Right renal pelvis (tissue), 4 donors: ENCODE measurements at regions not wholly inside any gene's neighbourhood (a gene's known extent, or its start where the extent isn't known, plus 50 kb on each side); places are given as distances from the start of the nearest gene placed in this dataset.
A peak's percentile ranks its signal among the peaks of the same experiment; 100 is the strongest.
"Not testable (repeated sequence)": the region's sequence is repeated elsewhere in the genome, so short reads cannot be mapped to it uniquely, and the experiment has no call there.

Experiments
- DNase-seq, 4 donors: peaks; one replicate each; pipeline ENCODE4 v3.0.0-alpha.2; 2013; ENCODE audit warnings: low read depth in 4 of 4, low spot score in 3 of 4, missing footprints in 1 of 4

DNA sequence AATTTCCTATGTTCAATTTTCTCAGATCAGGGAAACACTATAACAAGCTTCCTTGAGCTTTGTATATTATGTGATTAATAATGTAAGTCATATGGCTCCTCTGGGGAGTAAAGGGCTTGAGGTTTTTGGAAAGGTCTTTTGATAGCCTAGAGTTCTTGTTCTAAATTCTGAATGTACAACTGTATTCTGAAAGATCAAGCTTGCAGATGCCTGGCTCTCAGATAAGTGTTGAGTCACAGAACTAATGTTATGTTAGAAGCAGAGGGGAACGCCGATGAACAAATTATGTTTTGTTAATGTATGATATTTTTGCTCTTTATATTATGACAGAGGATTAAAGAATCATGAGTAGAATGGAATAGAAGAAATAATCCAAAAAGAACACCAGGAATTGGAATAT is 170.1 kb downstream of the RPRM start:
- no peak for DNase-seq

DNA sequence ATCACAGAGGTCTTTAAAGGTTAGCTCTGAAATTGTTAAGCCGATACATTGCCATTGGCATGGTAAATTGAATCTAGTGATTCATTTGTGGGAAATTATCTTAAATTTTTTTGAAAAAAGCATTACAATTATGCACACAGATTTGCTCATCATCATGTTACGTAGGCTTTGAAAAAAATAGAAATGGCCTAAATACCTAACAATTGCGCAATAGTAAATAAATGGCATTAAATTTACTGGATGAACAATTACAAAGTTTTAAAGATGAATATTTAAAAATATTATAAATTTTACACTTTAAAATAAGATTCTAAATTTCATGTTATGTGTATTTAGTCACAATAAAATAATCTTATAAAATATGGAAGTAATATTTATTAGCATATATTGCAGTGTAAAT is 171.3 kb downstream of the RPRM start:
- DNase-seq, result no peak

DNA sequence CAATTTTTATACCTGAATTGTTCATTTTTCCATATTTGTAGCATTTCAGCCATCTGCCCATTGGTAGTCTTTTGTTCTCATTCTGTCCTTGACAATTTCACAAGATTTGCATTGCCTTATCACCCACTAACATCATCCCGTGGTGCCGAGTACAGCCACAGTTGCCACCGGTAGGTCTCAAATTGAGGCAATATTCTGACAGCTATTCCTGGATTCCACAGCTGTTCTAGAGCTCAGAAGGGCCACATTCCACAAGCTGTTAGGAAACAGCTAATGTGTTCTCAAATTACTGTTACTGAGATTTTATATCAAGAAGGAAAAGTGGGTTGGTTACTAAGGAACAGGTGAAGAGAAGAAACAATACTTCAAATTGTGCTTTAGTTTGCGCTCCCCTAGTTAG is 178.8 kb downstream of the RPRM start:
- no peak for DNase-seq

DNA sequence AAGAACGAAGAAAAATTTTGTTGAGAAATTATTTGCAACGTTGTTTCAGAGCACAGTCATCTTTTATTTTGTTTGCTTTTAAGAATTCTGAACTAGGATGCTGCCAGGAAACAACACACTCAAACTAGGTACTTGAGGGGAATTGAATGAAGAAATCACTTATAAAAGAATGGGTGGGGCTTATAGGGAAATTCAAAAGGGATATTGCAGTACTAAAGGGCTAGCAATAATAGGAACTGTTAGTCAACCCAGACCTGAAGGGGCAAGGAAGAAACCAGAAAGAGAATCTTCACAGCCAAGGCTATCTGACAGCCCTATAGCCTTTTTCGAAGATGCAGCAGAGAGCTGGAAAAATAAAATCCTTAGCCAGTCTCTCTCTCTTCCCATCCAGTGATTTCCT is 179.3 kb downstream of the RPRM start:
- DNase-seq, result no peak

DNA sequence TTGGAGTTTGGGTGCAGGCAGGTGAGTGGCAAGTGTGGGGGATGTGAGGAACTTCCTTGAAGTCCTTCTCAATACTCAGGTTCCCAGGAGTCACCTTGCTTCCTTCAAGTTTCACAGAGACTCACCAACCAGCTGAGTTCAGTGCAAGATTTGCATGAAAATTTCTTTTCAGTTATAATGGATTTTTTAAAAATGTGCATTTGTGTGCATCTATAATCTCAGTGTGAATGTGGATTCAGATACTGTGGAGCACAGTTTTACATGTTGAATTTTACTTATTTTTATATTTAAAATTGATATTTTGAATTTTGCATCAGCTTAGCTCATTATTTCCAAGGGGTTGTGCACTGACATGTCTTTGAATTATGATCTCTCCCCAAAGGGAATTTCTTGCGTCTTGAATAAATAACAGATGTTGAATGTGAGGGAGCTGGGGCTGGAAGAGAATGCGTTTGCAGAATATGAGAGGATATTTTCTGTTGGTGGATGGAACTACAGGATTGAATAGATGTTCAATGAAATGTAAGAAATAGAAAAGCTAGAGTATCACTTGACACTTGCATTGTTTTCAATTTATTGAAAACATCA is 184.3 kb downstream of the RPRM start:
- no peak for DNase-seq

DNA sequence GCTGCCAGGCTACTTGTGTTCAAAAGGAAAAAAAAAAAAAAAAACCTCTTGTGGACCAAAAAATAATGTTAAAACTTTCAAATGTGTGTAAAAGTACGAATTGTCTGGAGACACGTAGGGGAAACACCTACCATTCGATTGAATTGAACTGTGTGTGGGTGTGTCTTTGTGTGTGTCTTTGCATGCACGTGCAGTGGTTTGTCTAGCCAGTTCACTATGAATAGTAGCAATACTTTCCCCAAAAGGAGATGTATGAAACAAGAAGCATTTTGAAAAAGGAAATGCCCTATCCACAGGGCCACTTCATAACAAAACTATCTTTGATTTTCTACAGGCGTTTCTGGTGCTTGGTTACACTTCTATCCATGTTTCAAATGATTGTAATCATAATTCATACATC is 186.8 kb downstream of the RPRM start:
- DNase-seq, result no peak

DNA sequence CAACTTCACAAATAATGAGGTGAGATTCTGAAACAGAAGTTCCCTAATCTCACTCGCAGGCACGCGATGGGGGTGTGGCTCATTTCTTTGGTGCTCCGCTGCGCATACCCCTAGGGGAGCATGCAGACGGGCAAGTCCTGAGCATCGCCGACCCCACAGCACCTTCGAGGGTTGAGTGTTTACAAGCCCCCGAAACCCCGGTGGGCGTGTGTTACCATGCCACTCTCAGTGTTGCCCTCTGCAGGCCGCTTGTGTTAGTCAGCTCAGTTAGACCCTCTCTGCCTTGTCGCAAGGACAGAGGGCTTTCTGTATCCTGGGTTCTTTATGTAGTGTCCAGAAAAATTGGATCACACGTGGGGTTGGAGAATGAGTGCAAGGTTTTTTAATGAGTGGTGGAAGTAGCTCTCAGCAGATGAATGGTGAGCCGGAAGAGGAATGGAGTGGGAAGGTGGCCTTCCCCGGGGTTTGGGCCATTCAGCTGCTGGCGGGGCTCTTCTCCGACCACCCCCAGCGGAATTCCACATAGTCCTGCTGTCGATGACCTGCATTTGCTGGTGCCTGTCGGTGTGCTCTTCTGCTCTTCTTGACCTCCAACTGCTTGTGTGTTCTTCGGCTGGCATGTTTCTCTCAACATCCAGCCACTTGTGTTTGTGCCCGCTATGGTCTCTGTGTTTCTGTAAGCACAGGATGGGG is 191.3 kb downstream of the RPRM start:
- DNase-seq, result peak in 1 of 4 donors; percentile 7

DNA sequence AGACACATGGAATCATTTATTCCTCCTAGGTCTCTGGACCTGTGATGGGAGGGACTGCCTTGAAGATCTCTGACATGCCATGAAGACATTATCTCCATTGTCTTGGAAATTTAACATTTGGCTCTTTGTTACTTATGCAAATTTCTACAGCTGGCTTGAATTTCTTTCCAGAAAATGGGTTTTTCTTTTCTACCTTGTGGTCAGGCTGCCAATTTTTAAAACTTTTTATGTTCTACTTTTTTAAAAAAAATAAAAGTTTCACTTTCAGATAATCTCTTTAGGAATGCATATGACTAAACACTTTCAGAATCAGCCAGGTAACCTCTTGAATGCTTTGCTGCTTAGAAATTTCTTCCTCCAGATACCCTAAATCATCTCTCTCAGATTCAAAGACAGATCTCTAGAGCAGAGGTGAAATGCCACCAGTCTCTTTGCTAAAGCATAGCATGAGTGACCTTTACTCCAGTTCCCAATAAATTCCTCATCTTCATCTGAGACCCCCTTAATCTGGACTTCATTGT is 209.6 kb downstream of the RPRM start:
- no peak for DNase-seq

DNA sequence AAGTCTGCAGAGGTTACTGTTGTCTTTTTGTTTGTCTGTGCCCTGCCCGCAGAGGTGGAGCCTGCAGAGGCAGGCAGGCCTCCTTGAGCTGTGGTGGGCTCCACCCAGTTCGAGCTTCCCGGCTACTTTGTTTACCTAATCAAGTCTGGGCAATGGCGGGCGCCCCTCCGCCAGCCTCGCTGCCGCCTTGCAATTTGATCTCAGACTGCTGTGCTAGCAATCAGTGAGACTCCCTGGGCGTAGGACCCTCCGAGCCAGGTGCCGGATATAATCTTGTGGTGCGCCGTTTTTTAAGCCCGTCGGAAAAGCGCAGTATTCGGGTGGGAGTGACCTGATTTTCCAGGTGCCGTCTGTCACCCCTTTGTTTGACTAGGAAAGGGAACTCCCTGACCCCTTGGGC is 221.7 kb downstream of the RPRM start:
- DNase-seq, result not testable (repeated sequence)

DNA sequence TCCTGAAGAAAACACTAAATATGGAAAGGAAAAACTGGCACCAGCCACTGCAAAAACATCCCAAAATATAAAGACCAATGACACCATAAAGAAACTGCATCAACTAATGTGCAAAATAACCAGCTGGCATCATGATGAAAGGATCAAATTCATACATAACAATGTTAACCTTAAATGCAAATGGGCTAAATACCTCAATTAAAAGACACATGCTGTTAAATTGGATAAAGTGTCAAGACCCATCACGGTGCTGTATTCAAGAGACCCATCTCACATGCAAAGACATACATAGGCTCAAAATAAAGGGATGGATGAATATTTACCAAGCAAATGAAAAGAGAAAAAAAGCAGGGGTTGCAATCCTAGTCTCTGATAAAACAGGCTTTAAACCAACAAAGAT is 231.9 kb downstream of the RPRM start:
- DNase-seq, result not testable (repeated sequence)

DNA sequence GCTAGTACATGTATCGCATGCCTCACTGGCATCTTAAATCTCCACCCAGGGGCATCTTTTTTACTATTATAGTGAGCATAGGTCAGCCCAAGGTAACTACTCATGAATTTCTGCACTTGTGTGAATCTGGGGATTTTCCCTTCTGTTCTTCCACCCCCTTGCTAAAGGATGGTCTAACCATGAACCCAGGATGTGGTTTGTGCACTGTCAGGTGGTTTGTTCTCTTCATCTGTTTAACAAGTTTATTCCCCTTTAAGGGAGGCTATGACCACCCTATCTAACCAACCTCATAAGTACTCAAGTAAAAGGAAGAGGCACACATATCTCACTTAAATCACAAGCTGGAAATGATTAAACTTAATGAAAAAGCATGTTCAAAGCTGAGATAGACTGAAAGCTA is 243.0 kb downstream of the RPRM start:
- DNase-seq, result no peak

DNA sequence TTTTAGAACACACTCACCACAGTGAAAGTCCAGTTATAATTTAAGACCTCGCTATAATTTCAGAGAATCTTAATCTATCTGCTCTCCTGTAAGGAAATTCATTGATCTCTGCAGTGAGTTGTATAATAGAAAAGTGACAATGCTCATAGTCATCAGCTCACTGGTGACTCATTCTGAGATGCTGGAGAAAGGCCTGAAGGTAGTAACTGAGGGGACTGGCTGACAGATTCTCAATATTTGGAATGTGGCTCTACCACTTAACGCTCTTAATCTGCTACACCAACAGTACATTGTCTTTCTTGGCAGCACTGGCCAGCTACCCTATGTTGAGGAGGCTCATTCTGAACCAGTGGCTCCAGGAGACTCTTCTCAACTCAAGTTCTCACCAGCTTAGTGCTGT is 246.1 kb downstream of the RPRM start:
- no peak for DNase-seq

DNA sequence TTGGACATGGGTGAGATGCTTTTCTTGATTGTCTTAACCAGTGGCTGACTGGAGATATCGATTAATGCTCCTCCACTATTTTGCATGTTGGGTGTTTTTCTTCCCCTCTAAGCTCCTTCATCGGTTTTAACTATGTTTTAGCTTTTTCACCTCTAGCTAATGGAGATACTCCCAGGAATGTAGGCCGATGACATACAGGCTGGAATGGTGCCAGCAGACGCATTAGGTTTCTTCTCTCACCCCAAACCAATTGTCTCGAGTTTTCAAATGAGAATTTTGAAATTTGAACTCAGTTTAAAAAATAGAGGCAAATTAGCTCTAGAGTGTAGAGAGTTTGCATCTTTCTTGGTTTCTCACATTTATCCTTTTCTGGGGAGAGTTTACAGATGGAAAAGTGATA is 247.6 kb downstream of the RPRM start:
- no peak for DNase-seq

DNA sequence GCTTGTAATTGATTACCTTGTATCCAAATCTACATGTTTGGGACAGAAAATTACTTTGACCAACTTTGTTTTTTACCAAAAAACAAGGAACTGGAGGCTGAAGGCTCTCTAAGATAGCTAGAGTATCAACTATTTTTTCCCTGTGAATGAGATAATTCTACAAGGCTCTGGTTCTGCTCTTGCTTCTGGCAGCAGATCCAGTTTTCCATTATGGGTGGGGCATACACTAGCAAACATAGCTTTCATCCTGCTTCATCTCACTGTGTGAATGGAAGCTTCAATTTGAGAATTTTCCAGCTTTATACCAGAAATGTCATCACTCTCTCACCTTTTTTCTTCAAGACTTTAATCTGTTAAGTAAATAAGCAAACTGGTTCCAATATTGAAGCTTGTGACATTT is 249.7 kb downstream of the RPRM start:
- no peak for DNase-seq

DNA sequence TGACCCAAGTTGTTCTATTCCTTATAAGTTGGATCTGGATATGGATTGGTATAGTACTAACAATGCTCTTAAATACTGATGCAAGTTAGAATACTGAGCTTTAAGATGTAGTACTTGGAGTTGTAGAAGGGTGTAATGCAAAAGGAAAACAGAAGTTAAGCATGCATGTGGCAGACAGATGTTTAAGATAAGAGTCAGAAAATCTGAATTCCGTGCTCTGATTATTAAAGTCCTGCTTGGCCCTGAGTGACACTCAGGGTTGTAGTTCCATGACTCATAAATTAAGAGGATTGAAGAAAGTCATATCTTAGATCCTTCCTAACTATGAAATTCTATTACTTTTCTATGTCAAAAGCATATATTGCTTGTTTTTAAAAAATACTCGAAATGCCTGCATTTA is 250.6 kb downstream of the RPRM start:
- DNase-seq, result no peak

DNA sequence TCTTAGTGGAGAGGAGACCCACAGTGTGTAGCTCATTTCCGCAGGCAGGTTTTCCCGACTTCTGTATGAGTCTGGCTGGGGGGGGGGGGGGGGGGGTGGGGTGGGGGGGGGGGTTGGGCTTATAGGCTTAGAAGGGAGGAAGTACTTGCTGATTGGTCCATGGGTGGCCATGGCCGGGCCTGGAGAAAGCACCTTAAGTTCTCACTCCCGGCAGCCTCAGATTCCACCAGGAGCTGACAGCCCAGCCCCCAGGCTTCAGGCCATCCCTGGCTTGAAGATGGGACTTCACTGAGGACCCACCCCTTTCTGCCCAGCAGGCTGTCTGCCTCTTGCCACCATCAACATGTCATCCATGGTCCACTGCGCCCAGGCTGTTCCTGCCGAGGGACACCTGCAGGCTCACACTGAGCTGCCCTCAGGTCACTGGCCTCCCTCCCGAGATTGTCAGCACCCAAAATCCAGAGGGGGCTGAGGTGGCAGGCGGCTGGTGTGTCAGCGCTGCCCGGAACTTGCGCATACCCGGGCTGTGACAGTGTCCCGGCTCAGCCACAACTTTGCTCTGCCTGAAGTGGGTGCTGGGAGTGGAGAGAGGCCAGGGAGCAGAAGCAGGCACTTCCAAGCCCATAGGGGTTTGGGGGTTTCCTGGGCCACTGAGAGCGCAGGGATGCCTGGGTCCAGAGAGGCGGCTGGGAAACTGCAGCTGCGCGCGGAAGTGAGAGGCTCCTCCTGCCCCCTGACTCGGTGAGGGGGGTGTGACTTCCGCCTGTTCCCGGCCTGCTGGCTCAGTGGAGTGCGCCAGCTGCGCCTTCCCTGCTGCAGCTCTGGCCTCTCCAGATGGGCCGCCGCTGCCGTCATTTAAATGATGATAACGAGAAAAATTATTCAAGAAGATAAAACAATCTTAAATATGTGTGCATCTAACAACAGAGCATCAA is 256.1 kb downstream of the RPRM start:
- DNase-seq, result no peak

DNA sequence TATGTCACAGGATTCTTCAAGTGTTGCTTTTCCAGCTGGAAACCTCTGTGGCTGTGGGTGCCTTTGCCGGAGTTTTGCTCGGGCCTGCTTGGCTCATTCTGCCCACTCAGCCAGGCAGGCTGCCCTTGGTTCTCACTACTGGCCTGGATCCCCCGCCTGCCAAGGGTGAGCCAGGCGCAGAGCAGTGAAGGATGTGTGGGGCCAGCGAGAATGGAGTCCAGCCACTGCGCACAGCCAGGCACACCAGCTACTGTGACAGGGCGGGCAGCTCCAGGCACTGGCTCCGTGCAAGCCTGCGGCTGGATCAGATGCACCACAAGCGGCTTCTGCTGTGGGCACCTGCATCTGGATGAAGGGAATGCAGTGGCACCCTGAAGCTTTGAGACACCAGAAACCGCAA is 257.1 kb downstream of the RPRM start:
- no peak for DNase-seq

DNA sequence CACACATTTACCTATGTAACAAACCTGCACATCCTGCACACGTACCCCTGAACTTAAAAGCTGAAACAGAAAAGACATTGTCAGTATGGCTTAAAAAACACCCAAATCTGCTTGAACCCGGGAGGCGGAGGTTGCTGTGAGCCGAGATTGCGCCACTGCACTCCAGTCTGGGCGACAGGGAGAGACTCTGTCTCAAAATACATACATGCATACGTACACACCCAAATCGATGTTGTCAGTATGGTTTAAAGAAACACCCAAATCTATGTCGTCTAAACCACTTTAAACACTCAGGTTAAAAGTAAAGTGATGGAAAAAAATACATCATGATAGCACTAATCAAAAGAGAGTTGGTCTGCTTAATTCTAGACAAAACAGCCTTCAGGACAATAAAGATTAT is 257.5 kb downstream of the RPRM start:
- DNase-seq, result no peak

DNA sequence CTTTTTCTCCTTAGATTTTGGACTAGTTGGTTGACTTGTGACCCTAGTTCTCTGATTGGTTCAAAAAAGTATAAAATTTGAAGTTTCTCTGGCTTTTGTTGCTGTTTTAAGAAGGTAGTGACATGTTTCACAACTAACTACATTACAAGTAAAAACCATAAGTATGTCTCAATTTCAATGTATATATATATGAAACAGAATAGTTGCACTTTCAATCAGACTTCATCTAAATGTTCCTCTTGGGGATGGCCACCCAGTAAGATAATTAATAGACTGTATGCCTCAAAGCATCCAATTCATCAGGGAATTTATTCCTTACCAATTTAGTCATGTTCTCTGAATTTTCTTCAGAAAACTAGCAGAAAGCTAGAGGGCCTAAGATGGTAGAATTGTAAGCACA is 259.7 kb downstream of the RPRM start:
- DNase-seq, result no peak

DNA sequence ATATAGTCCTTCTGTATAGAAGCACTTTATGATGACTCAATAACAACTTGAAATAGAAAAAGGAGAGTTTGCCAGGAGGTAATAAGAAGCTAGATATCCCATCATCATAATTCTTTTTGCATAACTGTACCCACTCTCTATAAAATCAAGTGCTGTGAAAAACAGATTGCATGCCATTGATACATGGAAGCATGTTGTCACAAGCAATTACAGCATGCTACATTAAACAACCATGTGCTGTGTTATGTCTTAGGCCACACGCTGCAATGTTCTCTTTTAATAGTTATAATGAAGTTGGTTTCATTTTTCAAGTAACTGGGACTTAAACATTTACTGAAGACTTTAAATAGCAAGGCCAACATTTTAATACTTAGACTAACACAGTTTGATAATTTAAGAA is 264.2 kb downstream of the RPRM start:
- no peak for DNase-seq

DNA sequence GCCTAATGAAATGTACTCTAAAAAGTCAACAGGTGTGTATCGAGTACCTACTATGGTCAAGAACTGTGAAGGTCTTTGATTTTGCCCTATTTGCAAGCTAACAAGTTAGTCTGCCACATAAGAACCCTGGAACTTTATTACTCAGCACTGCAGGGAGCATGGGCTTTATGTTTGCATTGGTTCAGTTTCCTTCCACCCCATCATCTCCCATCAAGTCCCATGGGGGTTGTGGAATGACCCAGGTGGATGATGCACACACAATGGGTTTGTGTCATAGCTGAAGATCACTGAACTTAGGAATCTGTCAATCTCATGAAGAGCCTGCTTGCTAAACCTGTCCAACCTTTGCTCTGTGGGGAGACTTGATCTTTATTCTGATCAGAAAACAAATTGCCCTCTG is 265.5 kb downstream of the RPRM start:
- DNase-seq, result no peak
